Thyroid gland (tissue), 4 donors: ENCODE measurements at regions not wholly inside any gene's neighbourhood (a gene's known extent, or its start where the extent isn't known, plus 50 kb on each side); places are given as distances from the start of the nearest gene placed in this dataset.
"Not testable (repeated sequence)": the region's sequence is repeated elsewhere in the genome, so short reads cannot be mapped to it uniquely, and the experiment has no call there.

Source experiments
- CTCF ChIP-seq, 6 experiments: fragments of 200-600 bp in 3 of 6; fragments of 450-650 bp in 3 of 6; sonication (generic) in 3 of 6; IDR thresholded peaks; one replicate each; pipeline ENCODE4 v1.5.1; 2016 to 2019; ENCODE audit warnings: antibody characterized with exemption in 6 of 6, mild to moderate bottlenecking in 2 of 6, inconsistent platforms in 1 of 6, moderate library complexity in 1 of 6
- POLR2A ChIP-seq, 2 donors: fragments of 450-650 bp; IDR thresholded peaks; one replicate each; pipeline ENCODE4 v1.6.1; 2017; ENCODE audit warnings: antibody characterized with exemption in 2 of 2, mild to moderate bottlenecking in 2 of 2, moderate library complexity in 1 of 2

- not testable (repeated sequence) for TF ChIP-seq CTCF, POLR2A (IDR thresholded peaks at IDR 0.05)
Measured at GRCh38 chr17:16830770-16831169, 140.7 kb downstream of the CCDC144A start.
